ENCODE measurements at regions not wholly inside any gene's neighbourhood (a gene's known extent, or its start where the extent isn't known, plus 50 kb on each side); places are given as distances from the start of the nearest gene placed in this dataset.

GRCh38 chr6:164167873-164168405 lies 753.4 kb downstream of the QKI start:
- H3K79me2 ChIP-seq (ENCODE audit: insufficient read depth, low read length): no peaks in the 10 kb centered on the region
- no peaks in the 10 kb centered on the region for H3K4me1 ChIP-seq (ENCODE audit: insufficient read depth, low read length, poor library complexity, severe bottlenecking)
- H3K27me3 ChIP-seq (ENCODE audit: insufficient read depth, low read length, poor library complexity, severe bottlenecking): no peaks in the 10 kb centered on the region
- 0 out of 2 replicates have a peak, but pooled peaks cover 3% of the 10 kb centered on the region for H3K9me3 ChIP-seq (ENCODE audit: insufficient read depth, low read depth, low read length)
- TF ChIP-seq CTCF (conservative IDR thresholded peaks at IDR 0.05; ENCODE audit: low read length) (no peak), EZH2phosphoT487 (IDR thresholded peaks at IDR 0.05; ENCODE audit: borderline replicate concordance) (no peak)
- H3K4me2 ChIP-seq (ENCODE audit: low read depth, low read length, poor library complexity, severe bottlenecking): no peak overlapping the region
- H3K36me3 ChIP-seq (ENCODE audit: insufficient read depth, low read length): no peaks in the 10 kb centered on the region
- no peaks in the 10 kb centered on the region for H3F3A ChIP-seq (ENCODE audit: low read depth)
- no peaks in the 10 kb centered on the region for H4K20me1 ChIP-seq (ENCODE audit: insufficient read depth, low read length, poor library complexity, severe bottlenecking)
- no peaks in the 10 kb centered on the region for H3K9me2 ChIP-seq (replicated peaks; ENCODE audit: low read depth, low read length)
- no peak overlapping the region for H3K4me3 ChIP-seq (ENCODE audit: low read length, poor library complexity, severe bottlenecking)
- H2AFZ ChIP-seq (ENCODE audit: low read length): no peak overlapping the region
- H3K9ac ChIP-seq (ENCODE audit: low read depth, low read length, poor library complexity, severe bottlenecking): no peak overlapping the region

DNA sequence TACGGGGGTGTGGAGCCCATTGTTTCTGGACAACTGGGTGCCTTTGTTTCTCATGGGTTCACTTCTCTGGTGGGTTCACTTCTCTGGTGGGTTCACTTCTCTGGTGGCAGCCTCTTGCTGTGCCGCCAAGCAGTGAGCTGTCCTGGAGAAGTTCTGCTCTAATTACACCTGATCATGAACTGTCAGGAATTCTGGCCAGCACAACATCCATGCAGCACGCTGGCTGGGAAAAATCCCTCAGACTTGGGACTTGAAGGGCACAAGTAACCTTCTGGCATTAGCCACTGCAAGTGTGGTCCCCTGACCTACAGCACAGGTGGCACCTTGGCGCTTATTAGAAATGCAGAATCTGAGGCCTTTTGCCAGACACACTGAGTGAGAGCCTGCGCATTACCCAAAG lies 752.5 kb downstream of the QKI start:
- Histone ChIP-seq H3K36me3 (ENCODE audit: insufficient read depth, low read length) (no peaks in the 10 kb centered on the region), H3K4me2 (ENCODE audit: low read depth, low read length, poor library complexity, severe bottlenecking) (no peak overlapping the region), H2AFZ (ENCODE audit: low read length) (no peak overlapping the region), H3K9me3 (ENCODE audit: insufficient read depth, low read depth, low read length) (0 out of 2 replicates have a peak, but pooled peaks cover 3% of the 10 kb centered on the region), H3K9ac (ENCODE audit: low read depth, low read length, poor library complexity, severe bottlenecking) (no peak overlapping the region), H3K4me3 (ENCODE audit: low read length, poor library complexity, severe bottlenecking) (no peak overlapping the region), H3K4me1 (ENCODE audit: insufficient read depth, low read length, poor library complexity, severe bottlenecking) (no peaks in the 10 kb centered on the region), H4K20me1 (ENCODE audit: insufficient read depth, low read length, poor library complexity, severe bottlenecking) (no peaks in the 10 kb centered on the region), H3K9me2 (replicated peaks; ENCODE audit: low read depth, low read length) (no peaks in the 10 kb centered on the region), H3K27me3 (ENCODE audit: insufficient read depth, low read length, poor library complexity, severe bottlenecking) (no peaks in the 10 kb centered on the region), H3F3A (ENCODE audit: low read depth) (no peaks in the 10 kb centered on the region), H3K79me2 (ENCODE audit: insufficient read depth, low read length) (no peaks in the 10 kb centered on the region)
- TF ChIP-seq CTCF (conservative IDR thresholded peaks at IDR 0.05; ENCODE audit: low read length): no peak
- TF ChIP-seq EZH2phosphoT487 (IDR thresholded peaks at IDR 0.05; ENCODE audit: borderline replicate concordance): no peak

DNA sequence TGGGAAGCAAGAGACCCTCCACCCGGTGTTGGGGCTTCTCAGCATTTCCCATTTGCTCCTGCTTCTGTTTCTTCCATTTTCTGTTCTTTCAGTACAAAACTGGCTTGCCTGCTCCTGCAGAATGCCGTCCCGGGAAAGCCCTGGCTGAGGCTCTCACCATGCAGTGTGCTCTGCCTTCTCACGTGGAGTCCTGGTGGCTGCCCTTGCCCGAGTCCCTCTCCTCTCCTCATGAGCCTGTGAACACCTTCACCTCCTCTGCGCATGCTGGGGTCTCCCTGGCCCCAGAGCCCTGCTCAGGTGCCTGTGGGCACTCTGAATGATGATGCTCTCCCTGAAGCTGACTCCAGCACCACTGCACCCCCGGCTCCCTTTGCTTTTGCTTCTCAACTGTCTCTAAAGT lies 752.0 kb downstream of the QKI start:
- H3F3A ChIP-seq (ENCODE audit: low read depth): no peaks in the 10 kb centered on the region
- no peaks in the 10 kb centered on the region for H3K27me3 ChIP-seq (ENCODE audit: insufficient read depth, low read length, poor library complexity, severe bottlenecking)
- H3K9me3 ChIP-seq (ENCODE audit: insufficient read depth, low read depth, low read length): 0 out of 2 replicates have a peak, but pooled peaks cover 3% of the 10 kb centered on the region
- TF ChIP-seq CTCF (conservative IDR thresholded peaks at IDR 0.05; ENCODE audit: low read length) (no peak), EZH2phosphoT487 (IDR thresholded peaks at IDR 0.05; ENCODE audit: borderline replicate concordance) (no peak)
- H3K4me2 ChIP-seq (ENCODE audit: low read depth, low read length, poor library complexity, severe bottlenecking): no peak overlapping the region
- H3K4me1 ChIP-seq (ENCODE audit: insufficient read depth, low read length, poor library complexity, severe bottlenecking): no peaks in the 10 kb centered on the region
- H3K79me2 ChIP-seq (ENCODE audit: insufficient read depth, low read length): no peaks in the 10 kb centered on the region
- no peak overlapping the region for H3K4me3 ChIP-seq (ENCODE audit: low read length, poor library complexity, severe bottlenecking)
- no peaks in the 10 kb centered on the region for H3K36me3 ChIP-seq (ENCODE audit: insufficient read depth, low read length)
- H3K9me2 ChIP-seq (replicated peaks; ENCODE audit: low read depth, low read length): no peaks in the 10 kb centered on the region
- H2AFZ ChIP-seq (ENCODE audit: low read length): no peak overlapping the region
- H4K20me1 ChIP-seq (ENCODE audit: insufficient read depth, low read length, poor library complexity, severe bottlenecking): no peaks in the 10 kb centered on the region
- no peak overlapping the region for H3K9ac ChIP-seq (ENCODE audit: low read depth, low read length, poor library complexity, severe bottlenecking)
